ENCODE measurements at regions not wholly inside any gene's neighbourhood (a gene's known extent, or its start where the extent isn't known, plus 50 kb on each side); places are given as distances from the start of the nearest gene placed in this dataset.

- DNase-seq, result no peak
Measured at GRCh38 chr1:221625026-221625425, 116.9 kb downstream of the DUSP10 start.

DNA sequence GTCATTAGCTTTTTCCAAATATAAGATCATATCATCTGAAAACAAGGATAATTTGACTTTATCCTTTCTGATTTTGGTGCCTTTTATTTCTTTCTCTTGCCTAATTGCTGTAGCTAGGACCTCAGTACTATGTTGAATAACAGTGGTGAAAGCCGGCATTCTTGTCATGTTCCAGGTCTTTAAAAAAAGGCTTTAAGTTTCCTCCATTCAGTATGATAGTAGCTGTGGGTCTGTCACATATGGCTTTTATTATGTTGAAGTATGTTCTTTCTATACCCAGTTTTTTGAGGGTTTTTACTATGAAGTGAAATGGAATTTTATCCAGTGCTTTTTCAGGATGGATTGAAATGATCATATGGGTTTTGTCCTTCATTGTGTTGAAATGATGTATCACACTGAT is 115.8 kb downstream of the DUSP10 start:
- no peak for DNase-seq

GRCh38 chr1:221630236-221630635 is 111.7 kb downstream of the DUSP10 start:
- DNase-seq, result no peak

GRCh38 chr1:221631556-221631955 is 110.3 kb downstream of the DUSP10 start:
- no peak for DNase-seq

DNA sequence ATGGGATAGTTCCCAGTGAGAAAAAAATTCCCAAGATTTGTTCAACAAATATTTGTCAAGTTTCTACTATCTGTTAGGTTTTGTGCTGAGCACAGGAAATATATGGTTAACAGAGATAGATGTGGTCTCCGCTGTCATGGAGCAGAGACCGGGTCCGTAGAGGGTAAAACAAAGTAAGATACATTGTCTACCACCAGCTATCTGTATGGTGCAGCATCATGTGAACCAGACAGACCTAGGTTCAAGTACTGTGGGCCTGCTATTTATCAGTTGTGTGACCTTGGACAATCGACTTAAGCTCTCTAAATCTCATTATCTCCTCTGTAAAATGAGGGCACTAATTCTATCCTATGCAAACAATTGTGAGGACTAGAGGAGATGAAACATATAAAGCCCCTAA is 109.8 kb downstream of the DUSP10 start:
- no peak for DNase-seq

- DNase-seq, result no peak
Measured at GRCh38 chr1:221633841-221634409, 108.0 kb downstream of the DUSP10 start.

- no peak for DNase-seq
Measured at GRCh38 chr1:221634606-221635005, 107.3 kb downstream of the DUSP10 start.

GRCh38 chr1:221635305-221635704 is 106.6 kb downstream of the DUSP10 start:
- DNase-seq, result no peak

- DNase-seq, result no peak
Measured at GRCh38 chr1:221636096-221636495, 105.8 kb downstream of the DUSP10 start.

GRCh38 chr1:221636967-221637366 is 104.9 kb downstream of the DUSP10 start:
- DNase-seq, result no peak

DNA sequence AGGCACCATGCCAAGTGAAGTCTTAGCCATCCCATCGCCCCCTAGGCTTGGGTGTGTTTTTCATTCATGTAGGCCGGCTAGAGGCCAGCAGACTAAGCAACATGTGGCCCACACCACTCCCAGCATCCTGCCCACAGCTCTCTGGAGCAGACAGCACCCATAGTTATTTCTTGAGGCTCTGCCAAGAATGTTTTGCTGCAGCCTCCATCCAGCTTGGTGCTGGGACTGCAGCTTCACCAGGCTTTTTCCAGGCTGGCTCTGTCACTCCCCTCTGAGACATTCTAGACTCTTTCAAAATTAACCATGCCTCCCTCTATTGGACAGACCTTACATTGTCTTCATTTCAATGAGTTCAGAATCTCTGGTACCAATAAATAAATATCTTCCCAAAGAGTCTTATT is 104.2 kb downstream of the DUSP10 start:
- DNase-seq, result no peak

DNA sequence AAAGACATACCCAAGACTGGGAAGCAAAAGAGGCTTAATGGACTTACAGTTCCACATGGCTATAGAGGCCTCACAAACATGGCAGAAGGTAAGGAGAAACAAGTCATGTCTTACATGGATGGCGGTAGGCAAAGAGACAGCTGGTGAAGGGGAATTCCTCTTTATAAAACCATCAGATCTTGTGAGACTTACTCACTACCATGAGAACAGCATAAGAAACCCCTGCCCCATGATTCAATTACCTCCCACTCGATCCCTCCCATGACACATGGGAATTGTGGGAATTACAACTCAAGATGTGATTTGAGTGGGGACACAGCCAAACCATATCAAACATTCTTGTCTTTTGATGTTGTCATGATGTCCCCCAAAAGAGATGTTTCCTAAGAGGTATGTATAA is 103.3 kb downstream of the DUSP10 start:
- DNase-seq, result no peak

GRCh38 chr1:221641811-221642210 is 100.1 kb downstream of the DUSP10 start:
- DNase-seq, result no peak

DNA sequence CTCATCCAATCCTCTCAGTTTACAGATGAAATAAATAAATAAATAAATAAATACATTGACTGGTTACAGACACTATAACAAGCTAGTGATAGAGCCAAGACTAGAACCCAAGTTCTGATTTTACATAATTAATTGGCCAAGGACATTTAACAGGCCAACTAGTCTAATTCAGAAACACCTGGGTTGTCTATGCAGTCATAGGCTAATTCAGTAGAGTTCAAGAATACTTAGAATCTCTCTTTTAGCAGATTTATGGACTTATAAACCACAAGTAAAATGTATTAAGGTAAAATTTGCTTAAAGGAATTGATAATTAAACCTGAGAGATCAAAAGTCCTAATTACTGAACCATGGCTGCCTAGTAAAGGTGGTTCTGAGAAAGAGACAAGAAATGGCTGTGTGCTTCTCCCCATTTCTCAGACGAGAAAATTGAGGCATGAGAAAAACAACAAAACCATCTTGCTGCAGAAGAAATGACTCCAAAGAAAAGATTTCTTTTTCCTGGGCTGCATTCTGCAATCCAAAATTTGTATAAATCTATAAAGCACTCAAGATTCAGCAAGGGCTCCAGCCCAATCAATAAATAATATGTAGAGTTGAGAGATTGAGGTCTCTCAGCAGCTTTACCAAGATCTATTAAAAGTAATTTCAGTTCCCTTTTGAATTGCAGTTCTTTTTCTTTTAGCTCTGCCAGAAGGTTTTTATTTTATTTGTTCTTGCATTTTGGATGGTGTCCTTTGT is 98.3 kb downstream of the DUSP10 start:
- no peak for DNase-seq

DNA sequence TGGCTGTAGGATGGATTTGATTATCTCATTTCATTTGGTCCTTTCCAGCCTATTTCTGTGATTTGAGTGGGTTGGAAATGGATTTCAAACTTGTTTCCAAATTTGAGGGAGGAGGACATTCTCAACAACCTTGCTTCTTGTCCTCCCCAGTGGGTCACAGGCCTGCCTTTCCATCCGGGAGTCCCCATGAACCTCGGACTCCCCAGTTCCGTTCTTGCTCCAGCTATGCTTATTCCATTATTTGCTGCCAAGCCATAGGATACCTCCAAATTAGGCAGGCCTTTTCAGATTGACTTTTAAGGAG is 97.8 kb downstream of the DUSP10 start:
- peak; percentile 65 for DNase-seq

- no peak for DNase-seq
Measured at GRCh38 chr1:221644663-221645258, 97.1 kb downstream of the DUSP10 start.

DNA sequence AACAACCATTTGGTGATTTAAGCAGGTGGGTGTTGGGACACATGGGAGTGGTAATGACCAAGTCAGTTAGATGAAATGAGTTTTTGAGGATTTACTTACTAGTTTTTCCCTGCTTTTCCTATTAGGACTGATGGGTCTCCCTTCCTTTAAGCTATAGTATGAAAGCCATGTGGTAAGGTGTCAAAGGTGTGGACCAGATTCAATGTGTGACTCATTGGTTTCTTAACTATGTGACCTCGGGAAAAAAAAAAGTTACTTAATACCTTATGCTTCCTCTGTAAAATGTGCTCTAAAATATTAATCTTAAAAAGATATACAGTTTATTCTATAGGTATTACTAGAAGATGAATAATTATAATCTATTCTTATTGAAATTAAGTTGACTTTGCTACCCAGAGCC is 93.7 kb downstream of the DUSP10 start:
- no peak for DNase-seq
